HG02642 (cell line): ENCODE measurements at regions not wholly inside any gene's neighbourhood (a gene's known extent, or its start where the extent isn't known, plus 50 kb on each side); places are given as distances from the start of the nearest gene placed in this dataset.

ENCODE experiments used
- ATAC-seq: cut with Tn5 transposase; IDR thresholded peaks from one replicate; pipeline ENCODE4 v1.9.1; 2021; ENCODE audit warnings: mild to moderate bottlenecking; ENCODE audit not compliant: unreplicated experiment, poor library complexity

- ATAC-seq, result peak; percentile 61
Observed at GRCh38 chr7:17150018-17150417, 148.4 kb upstream of the AHR start.

DNA sequence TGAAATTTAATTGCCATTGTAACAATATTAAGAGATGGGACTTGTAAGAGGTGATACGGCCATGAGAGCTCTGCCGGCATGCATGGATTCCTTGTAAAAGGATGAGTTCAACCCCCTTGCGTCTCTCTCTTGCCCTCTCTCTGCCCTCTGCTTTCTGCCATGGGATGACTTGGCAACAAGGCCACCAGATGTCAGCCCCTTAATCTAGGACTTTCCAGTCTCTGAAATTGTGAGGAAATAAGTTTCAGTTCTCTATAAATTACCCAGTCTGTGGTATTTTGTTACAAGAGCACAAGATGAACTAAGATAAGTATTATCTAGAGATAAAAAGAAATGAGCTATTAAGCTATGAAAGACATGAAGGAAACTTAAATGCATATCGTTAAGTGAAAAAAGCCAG is 145.7 kb upstream of the AHR start:
- ATAC-seq, result peak; percentile 61

DNA sequence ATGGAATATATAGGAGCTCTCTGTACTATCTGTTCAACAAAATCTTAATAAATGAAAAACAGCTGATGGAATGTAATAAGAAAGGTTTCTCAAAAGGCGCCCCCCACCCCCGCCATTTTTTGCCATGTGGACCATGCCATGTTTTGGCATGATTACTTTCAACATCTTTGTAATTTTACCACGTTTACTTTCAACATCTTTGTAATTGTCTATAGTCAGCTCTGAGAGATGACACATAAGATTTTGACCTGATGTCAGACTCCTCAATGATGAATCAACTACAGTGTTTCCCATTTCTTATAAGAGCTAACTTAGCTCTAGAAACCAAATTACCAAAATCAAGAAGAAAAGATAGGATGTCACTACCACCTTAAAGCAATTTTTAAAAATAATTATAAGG is 144.9 kb upstream of the AHR start:
- no peak for ATAC-seq

DNA sequence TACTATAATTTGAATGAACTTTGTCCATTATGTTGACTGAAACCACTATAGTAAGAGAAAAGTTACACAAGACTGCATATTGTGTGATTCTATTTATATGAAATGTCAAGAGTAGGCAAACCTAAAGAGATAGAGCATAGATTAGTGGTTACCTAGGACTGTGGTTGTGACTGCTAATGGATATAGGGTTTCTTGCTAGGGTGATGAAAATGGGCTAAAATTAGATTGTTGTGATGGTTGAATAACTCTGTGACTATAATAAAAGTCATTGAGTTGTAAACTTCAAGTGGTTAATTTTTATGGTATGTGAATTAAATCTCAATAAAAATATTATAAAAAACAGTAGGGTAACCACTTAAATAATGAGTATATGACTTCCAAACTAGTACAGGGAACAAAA is 142.9 kb upstream of the AHR start:
- no peak for ATAC-seq

GRCh38 chr7:17158261-17158660 is 140.2 kb upstream of the AHR start:
- no peak for ATAC-seq

DNA sequence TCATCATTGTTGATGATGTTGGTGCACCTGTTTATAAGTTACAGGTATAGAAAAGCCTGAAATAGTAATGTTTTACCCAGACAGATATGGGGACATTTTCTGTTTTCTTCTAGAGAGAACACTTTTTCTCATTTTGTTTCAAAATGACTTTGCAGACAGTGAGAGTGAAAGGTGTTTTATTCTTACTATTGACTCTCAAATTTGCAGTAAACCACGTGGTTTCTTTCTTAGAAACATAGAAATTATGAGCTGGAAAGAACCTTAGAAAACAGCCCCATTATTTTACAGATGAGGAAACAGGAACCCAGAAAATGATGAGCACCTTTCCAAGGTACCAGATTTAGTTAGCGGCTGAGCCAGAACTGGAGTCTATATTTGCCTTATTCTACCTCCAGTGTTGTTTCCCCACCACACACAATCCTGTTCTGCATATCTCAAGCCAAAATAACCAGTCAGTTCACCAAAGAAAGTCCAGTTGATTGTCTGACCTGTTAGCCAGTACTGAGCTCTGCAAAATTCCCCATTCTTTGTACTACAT is 138.9 kb upstream of the AHR start:
- ATAC-seq, result peak; percentile 90

GRCh38 chr7:17166824-17167379 is 131.6 kb upstream of the AHR start:
- ATAC-seq, result peak; percentile 98

- ATAC-seq, result no peak
Observed at GRCh38 chr7:17168416-17168815, 130.0 kb upstream of the AHR start.

- no peak for ATAC-seq
Observed at GRCh38 chr7:17171427-17171826, 127.0 kb upstream of the AHR start.

GRCh38 chr7:17176371-17177032 is 122.0 kb upstream of the AHR start:
- no peak for ATAC-seq

- ATAC-seq, result no peak
Observed at GRCh38 chr7:17178545-17178944, 119.9 kb upstream of the AHR start.

- ATAC-seq, result no peak
Observed at GRCh38 chr7:17181482-17181881, 117.0 kb upstream of the AHR start.

- no peak for ATAC-seq
Observed at GRCh38 chr7:17183630-17184328, 114.7 kb upstream of the AHR start.

DNA sequence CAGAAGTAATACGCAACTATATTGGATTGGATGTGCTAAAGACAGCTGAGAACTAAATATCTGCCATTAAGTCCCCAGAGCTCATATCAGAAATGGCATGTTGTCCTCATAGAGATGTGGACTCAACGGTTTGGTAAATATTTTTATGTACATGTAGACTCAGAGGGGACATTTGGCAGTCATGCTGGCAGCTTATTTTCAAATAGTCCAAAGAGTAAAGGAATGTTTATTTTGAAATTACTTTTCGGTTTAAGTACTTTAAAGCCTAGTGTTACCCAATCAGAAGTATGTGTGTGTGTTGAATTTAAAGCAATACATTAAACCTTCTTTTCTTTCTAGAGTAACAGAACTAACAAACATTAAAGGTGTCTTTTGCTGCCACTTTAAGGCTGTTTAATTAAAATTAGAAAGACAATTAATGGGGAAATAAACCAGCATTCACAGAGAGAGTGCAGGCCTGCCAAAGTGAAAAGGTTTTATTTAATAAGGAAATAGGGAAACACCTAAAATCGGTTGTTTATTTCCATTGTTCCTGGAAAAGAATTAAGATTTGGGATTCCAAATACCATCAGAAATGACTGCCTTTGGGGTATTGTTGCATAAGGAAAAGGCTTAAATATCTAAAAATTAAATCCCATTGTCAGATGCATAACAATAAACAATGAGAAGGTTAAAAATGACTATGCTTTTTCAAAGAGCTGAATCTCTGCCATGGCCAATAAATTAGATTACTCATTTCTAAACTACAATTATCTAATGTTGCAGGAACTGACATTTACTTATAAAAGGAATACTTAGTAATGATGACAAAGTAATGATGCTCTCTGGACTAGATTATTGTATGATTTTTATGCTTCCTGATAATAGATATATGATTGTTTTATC is 113.4 kb upstream of the AHR start:
- peak; percentile 38 for ATAC-seq

DNA sequence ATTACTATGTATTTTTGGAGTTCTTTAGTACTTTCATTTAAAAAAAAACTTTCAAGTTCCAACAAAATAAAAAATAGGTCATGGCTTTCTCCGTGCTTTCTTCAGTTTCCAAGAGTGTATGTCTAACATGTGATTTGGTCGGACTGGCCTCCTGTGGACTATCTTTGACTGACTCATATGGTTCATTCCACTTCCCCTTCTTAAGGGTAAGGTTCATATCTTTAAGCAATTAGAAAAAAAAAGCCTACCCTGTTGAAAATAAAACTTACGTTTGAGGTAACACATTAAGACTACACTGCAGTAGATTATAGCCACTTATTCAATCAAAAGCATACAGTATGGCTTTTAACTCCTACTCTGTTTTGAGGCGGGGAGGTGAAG is 112.8 kb upstream of the AHR start:
- peak; percentile 97 for ATAC-seq

GRCh38 chr7:17186745-17187530 is 111.5 kb upstream of the AHR start:
- no peak for ATAC-seq

DNA sequence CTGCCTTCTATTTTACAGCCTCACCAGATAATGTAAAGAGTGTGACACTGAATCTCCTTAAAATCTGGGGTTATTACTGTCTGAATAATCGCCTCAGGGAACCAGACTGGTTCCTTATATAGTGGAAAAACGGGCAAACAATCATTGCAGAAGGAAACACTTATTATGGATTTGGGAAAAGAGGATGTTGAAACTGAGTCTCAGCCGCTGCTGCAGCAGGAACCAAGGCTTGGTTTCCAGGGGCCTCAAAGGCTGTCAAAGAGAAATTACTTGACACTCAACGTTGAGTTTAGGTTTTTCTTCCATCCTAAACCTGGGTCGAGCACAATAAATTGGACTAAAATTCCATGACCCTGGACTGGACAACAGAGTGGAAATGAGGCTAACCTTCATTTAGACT is 103.8 kb upstream of the AHR start:
- no peak for ATAC-seq

DNA sequence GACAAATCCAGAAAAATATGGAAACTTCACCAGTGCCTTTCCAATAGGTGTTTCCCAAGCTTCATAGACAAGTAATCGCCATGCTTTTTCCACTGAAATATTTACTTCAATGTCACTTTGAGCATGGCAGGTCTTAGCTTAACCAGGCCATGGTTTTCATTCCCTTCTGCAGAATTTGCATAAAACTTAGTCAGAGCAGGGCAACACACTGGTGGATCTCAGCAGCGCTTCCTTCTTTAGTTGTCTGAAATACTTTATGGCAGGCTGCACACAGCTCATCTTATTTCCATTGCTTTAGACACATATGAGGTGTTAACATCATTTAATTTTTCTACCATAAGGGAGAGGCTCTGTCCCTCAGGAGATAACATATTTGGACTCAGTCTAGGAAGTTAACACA is 102.9 kb upstream of the AHR start:
- peak; percentile 90 for ATAC-seq

- no peak for ATAC-seq
Observed at GRCh38 chr7:17205910-17206309, 92.5 kb upstream of the AHR start.

DNA sequence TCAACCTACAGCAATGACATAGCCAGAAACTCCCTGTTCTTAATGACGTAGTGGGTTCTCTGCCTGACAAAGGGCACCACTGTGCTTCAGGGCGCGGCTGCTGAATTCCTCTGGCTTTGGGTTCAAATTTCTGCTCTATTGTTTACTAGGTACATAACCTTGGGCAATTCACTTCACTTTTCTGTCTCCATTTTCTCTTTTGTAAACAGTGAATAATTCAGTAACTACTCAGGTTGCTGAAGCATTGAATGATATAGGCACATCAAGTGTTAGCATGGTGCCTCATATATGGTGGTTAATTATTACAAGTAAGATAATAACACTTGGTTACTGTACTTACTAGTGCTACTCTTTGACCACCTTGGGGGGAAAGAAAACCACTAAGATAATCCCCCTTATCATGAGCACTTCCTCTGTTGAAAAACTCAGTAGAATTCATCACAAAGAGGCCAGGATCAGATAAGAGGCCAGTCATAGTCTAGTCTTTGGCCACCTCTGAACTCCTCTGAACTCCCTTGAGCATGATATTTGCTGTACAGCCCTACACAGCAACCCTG is 92.0 kb upstream of the AHR start:
- no peak for ATAC-seq
